GM20431 (cell line): ENCODE measurements at regions not wholly inside any gene's neighbourhood (a gene's known extent, or its start where the extent isn't known, plus 50 kb on each side); places are given as distances from the start of the nearest gene placed in this dataset.
"Not testable (repeated sequence)": the region's sequence is repeated elsewhere in the genome, so short reads cannot be mapped to it uniquely, and the experiment has no call there.

Source experiments
- in situ Hi-C: fragments of 300-500 bp; cut with MseI, MboI; formaldehyde crosslinking; loops from one replicate; pipeline ENCODE4 v1.15.0; 2020; ENCODE audit warnings: low sequenced_read_pairs; ENCODE audit not compliant: unreplicated experiment

- in situ Hi-C loops: no loop called here
These were observed 303.0 kb downstream of the CGGBP1 start for GRCh38 chr3:87755852-87756251.

DNA sequence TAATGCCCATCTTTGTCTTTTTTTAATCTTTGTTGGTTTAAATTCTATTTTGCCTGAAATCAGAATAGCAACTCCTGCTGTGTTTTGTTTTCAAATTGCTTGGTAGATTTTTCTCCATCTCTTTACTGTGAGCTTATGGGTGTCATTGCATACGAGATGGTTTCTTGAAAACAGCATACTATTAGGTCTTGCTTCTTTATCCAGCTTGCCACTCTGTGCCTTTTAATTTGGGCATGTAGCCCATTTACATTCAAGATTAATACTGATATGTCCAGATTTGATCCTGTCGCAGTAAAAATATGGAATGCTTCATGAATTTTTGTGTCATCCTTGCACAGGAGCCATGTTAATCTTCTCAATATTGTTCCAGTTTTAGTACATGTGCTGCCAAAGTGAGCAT, 316.6 kb downstream of the CGGBP1 start:
- in situ Hi-C loops: no loop called here

GRCh38 chr3:87740894-87741293, 317.9 kb downstream of the CGGBP1 start:
- in situ Hi-C loops: not testable (repeated sequence)

DNA sequence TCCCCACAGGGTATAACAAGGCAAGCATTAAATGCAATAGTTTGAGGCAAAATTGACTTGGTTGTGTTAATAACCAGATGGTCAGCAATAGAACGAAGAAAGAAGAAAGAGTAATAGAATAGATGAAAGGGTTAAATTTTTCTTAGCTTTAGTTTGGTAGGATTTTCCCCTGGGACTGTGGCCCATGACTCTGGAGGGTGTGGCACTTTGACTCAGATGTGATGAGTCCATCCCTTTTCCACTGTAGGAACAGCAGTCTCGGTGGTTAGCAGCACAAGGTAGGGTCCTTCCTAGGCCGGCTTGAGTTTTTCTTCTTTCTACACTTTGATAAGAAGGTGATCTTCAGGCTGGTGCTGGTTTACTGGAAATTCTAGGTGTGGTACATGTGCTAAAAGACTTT, 321.0 kb downstream of the CGGBP1 start:
- in situ Hi-C loops: not testable (repeated sequence)

- in situ Hi-C loops: no loop called here
These were observed 325.0 kb downstream of the CGGBP1 start for GRCh38 chr3:87733671-87734367.

DNA sequence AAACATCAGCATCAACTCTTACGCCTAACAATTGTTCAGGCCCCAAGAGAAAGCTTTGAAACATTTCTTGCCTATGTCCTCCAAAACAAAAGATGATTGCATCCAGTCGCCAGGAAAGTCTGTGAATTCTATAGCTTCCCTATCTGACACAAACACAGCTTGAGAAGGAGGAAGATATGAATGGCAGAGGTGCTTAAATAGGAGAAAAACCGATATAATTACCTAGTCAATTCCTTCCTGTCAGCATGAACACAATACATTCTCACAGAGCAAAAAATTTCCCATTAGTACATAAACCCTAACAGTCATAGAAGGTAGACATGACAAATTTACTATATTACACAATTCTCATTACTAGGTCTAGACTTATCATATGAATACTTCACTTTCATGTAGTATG, 326.5 kb downstream of the CGGBP1 start:
- in situ Hi-C loops: no loop called here

DNA sequence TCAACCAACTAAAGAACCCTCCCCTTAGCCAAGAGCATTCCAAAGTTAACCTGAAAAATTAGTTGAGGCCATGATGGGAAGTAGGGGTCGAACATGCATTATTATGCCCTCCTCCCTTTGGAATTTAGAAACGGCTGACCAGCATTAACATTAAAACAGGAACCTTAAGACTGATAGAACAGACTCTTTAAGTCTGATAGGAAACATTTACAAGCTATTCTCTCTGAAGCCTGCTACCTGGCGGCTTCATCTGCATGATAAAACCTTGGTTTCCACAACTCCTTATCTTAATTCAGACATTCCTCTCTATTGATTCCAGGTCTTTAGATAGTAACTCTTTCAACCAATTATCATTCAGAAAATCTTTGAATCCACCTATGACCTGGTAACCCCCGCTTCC, 331.0 kb downstream of the CGGBP1 start:
- in situ Hi-C loops: no loop called here

DNA sequence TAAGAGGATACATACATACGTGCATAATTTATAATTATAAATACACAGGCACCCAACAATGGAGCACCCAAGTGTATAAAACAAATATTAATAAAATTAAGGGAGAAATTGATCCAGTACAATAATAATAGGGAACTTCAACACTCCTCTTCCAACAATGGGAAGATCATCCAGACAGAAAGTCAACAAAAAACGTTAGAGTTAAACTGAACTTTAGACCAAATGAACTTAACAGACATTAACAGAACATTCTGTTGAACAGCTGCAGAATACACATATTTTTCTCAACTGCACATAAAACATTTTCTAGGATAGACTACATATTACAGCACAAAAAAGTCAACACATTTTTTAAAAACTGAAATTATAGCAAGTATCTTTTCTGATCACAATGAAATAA, 339.7 kb downstream of the CGGBP1 start:
- in situ Hi-C loops: no loop called here

DNA sequence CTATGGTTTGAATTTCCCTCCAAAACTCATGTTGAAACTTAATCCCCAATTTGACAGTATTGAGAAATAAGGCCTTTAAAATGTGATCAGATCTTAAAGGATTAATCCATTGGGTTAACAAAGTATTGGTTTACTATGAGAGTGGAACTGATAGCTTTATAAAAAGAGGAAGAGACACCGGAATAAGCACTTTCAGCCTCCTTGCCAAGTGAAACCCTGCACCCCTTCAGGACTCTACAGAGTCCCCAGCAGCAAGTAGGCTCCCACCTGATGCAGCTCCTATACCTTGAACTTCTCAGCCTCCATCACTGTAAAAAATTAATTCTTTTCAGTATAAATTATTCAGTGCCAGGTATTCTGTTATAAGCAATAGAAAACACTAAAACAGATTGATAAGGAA, 348.3 kb downstream of the CGGBP1 start:
- in situ Hi-C loops: no loop called here

GRCh38 chr3:87710028-87710427, 348.8 kb downstream of the CGGBP1 start:
- in situ Hi-C loops: no loop called here

- in situ Hi-C loops: no loop called here
These were observed 352.6 kb downstream of the CGGBP1 start for GRCh38 chr3:87706176-87706575.

DNA sequence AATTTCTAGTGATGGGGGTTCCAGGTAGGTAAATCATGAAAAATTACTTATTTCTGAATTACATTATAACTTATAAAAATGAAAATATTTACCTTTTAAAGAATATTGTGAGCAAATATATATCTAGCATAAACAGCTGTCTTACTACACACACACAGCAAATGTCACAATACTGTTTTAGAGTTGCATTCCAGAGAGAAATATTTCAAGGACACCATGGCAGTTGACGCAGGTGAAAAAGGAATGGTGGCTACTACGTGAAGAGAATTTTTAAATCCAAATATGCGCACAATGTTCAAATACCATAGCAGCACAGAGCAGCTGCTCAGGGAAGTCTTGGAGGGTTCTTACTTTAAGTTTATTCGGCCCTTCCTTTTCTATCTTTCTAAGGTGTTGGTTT, 356.2 kb downstream of the CGGBP1 start:
- in situ Hi-C loops: no loop called here

GRCh38 chr3:87696124-87697013, 362.4 kb downstream of the CGGBP1 start:
- in situ Hi-C loops: no loop called here

DNA sequence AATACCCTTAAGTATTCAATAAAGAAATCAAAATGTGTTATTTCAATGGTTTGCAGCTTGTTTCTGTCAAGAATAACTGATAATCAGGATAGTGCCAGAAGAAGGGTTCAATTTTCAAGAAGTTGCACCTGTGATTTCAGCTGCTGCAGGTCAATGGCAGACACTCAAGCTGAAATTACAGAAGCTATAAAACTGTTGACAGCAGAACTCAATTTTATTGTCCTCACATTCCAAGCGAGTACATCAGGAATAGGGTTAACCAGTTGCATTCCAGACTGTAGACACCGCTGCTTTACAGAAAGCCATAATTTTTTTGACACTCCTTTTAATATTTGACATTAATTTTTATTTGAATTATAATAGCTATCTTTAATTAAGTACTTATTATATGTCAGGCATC, 364.1 kb downstream of the CGGBP1 start:
- in situ Hi-C loops: no loop called here

DNA sequence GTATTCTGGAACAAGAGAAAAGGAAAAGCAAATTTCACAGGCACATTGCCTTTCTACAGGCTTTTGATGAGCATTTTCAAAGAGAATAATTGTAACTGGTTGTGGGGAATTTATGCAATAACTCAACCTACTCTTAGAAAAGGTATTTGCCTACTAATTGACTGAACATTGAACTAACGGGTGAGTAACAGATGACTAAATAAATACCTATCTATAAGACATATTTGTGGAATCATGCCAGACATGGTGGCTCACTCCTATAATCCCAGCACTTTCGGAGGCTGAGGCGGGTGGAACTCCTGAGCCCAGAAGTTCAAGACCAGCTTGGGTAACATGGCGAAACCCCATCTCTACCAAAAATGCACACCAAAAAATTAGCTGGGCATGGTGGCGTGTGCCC, 367.7 kb downstream of the CGGBP1 start:
- in situ Hi-C loops: no loop called here

- in situ Hi-C loops: not testable (repeated sequence)
These were observed 379.7 kb downstream of the CGGBP1 start for GRCh38 chr3:87678984-87679660.

GRCh38 chr3:87674397-87675161, 384.2 kb downstream of the CGGBP1 start:
- in situ Hi-C loops: no loop called here

DNA sequence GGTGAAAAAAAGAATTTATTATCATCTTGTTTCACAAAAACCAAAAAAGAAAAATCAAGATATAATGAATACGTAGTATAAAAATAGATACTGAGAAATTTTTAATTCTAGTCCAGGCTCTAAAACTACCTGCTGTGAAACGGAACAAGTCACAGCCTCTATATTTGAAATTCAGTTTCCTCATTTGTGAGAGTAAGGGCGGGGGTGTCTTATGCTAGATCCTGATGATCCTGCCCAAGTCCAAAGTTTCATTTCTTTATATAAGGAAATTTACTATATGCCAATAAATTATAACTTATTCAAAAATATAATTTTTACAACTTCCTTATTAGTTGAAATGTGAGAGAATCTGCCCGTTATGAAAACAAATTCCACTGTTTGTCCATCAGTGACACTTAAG, 385.7 kb downstream of the CGGBP1 start:
- in situ Hi-C loops: no loop called here

DNA sequence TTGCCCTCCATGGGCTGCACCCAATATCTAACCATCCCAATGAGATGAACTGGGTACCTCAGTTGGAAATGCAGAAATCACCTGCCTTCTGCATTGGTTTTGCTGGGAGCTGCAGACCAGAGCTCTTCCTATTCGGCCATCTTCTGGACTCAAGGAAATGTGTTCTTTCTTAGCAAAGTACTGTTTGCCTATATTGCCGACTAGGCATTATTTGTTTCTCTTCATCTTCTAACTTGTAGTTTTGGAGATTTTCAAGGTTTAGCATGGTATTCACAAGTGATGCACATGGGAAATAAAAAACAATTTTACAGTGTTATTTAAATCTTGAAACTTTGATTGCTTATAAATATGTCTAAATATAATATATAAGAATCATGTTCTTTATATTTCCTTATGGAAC, 377.8 kb upstream of the POU1F1 start:
- in situ Hi-C loops: no loop called here

- in situ Hi-C loops: not testable (repeated sequence)
These were observed 376.8 kb upstream of the POU1F1 start for GRCh38 chr3:87653138-87653537.
